Central memory CD8-positive, alpha-beta T cell (primary cell): ENCODE measurements at regions not wholly inside any gene's neighbourhood (a gene's known extent, or its start where the extent isn't known, plus 50 kb on each side); places are given as distances from the start of the nearest gene placed in this dataset.

Experiments
- ATAC-seq: fragments of 150-1000 bp; cut with Tn5 transposase; replicated peaks from 2 replicates; pipeline ENCODE4 v1.10.0; 2022; ENCODE audit warnings: mild to moderate bottlenecking, moderate FRiP score, moderate number of reproducible peaks; ENCODE audit not compliant: poor library complexity, severe bottlenecking; ENCODE audit errors: extremely low read depth
- DNase-seq, 2 donors: peaks; one replicate each; pipeline ENCODE4 v3.0.0; 2021; ENCODE audit warnings: low spot score in 2 of 2
- H3K27ac Mint-ChIP-seq: one replicate; pipeline ENCODE4 v1.8.0; 2022; ENCODE audit warnings: low read depth, mild to moderate bottlenecking, moderate library complexity, mixed read lengths
- H3K27me3 Mint-ChIP-seq: one replicate; pipeline ENCODE4 v1.8.0; 2022; ENCODE audit warnings: mixed read lengths
- H3K36me3 Mint-ChIP-seq: one replicate; pipeline ENCODE4 v1.8.0; 2022; ENCODE audit warnings: mild to moderate bottlenecking, moderate library complexity, mixed read lengths; ENCODE audit not compliant: insufficient read depth
- H3K4me1 Mint-ChIP-seq: one replicate; pipeline ENCODE4 v1.8.0; 2022; ENCODE audit warnings: mixed read lengths
- H3K4me3 Mint-ChIP-seq: one replicate; pipeline ENCODE4 v1.8.0; 2022; ENCODE audit warnings: mild to moderate bottlenecking, moderate library complexity, mixed read lengths
- H3K9me3 Mint-ChIP-seq: one replicate; pipeline ENCODE4 v1.8.0; 2022; ENCODE audit warnings: mixed read lengths

DNA sequence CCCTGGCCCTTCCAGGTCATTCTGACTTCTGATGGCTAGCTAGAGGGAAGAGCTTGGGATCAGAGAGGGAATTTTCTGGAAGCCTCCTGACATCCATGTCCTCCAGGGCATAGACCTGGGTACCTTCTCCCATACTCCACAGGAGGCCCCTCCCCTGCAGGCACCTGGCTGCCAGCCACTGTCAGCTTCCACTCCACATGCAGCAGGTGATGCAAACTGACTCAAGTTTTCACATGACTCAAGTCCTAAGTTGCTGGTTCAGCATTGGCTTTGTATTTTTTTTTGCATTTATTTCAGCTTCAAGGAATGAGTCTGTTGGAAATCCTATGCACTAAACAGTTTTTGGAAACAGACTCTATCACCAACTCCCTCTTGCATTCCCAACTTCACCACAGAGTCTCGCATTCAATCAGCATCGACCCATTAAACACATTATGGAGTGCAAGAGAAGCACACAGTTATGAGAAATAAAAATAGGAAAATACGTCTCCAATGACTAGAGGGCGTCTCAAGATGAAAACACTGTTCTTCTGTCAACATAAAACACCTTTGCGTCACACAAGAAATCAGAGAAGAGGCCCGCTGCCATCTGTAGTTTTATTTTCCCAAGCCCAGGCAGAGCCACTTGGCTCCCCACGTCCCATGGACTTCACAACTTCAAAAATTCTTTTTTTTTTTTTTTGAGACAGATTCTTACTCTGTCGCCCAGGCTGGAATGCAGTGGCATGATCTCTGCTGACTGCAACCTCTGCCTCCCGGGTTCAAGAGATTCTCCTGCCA is 362.6 kb upstream of the MGMT start:
- no peak for DNase-seq
- Mint-ChIP-seq H3K36me3 (no peaks in the 10 kb centered on the region), H3K4me1 (no peaks in the 10 kb centered on the region), H3K27me3 (peaks cover 39% of the 10 kb centered on the region), H3K9me3 (no peaks in the 10 kb centered on the region), H3K4me3 (no peak overlapping the region), H3K27ac (no peak overlapping the region)
- ATAC-seq = no peak

- no peaks in the 10 kb centered on the region for H3K4me1 Mint-ChIP-seq
- H3K36me3 Mint-ChIP-seq = no peaks in the 10 kb centered on the region
- DNase-seq = no peak
- no peak overlapping the region for H3K27ac Mint-ChIP-seq
- no peaks in the 10 kb centered on the region for H3K9me3 Mint-ChIP-seq
- H3K27me3 Mint-ChIP-seq = peaks cover 46% of the 10 kb centered on the region
- H3K4me3 Mint-ChIP-seq = no peak overlapping the region
- no peak for ATAC-seq
These were observed 361.8 kb upstream of the MGMT start for GRCh38 chr10:129105266-129105665.

- H3K27me3 Mint-ChIP-seq = peaks cover 50% of the 10 kb centered on the region
- no peak overlapping the region for H3K27ac Mint-ChIP-seq
- DNase-seq (no peak), ATAC-seq (no peak)
- H3K4me3 Mint-ChIP-seq = no peak overlapping the region
- no peaks in the 10 kb centered on the region for H3K36me3 Mint-ChIP-seq
- no peaks in the 10 kb centered on the region for H3K4me1 Mint-ChIP-seq
- H3K9me3 Mint-ChIP-seq = no peaks in the 10 kb centered on the region
These were observed 360.7 kb upstream of the MGMT start for GRCh38 chr10:129106314-129106713.

DNA sequence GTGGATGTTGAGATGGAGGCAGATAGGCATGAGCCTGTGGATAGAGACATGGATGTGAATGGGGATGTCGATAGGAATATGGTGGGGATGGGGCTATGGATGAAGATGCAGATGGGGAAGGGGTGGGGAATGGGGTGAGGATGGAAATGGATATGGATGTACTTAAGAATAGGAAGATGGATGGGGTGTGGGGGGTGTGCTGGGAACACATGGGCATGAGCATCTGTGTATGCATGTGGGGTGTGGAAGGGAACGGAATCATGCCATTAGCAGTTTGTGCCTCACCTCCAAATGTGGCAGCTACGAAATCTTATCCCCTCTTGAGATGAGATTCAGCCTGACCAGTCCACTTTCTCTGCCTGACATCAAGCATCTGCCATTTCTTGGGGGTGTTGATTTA is 359.5 kb upstream of the MGMT start:
- no peaks in the 10 kb centered on the region for H3K4me1 Mint-ChIP-seq
- no peaks in the 10 kb centered on the region for H3K36me3 Mint-ChIP-seq
- H3K4me3 Mint-ChIP-seq = no peak overlapping the region
- H3K27me3 Mint-ChIP-seq = peaks cover 50% of the 10 kb centered on the region
- H3K27ac Mint-ChIP-seq = no peak overlapping the region
- DNase-seq (no peak), ATAC-seq (no peak)
- H3K9me3 Mint-ChIP-seq = no peaks in the 10 kb centered on the region

DNA sequence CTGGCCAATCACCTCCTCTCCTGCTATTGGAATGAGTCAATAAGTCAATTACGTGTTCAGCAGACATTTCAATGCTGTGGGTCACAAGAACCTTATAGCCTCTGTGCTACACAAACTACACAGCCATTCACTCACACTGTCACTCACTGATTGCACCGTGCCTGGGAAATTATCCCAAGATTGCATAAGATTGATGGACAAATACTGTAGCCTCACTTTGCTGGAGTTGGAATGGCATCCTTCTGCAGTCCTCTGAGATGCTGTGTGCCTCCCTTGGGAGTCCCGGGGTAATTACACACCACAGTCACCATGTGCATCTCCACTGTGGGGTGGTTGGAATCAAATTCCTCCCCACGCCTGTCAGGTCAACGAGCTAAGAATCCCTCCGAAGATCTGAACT is 358.7 kb upstream of the MGMT start:
- Mint-ChIP-seq H3K27me3 (peaks cover 50% of the 10 kb centered on the region), H3K9me3 (no peaks in the 10 kb centered on the region), H3K4me1 (no peaks in the 10 kb centered on the region), H3K4me3 (no peak overlapping the region), H3K36me3 (peaks cover 2% of the 10 kb centered on the region), H3K27ac (no peak overlapping the region)
- no peak for ATAC-seq
- no peak for DNase-seq

DNA sequence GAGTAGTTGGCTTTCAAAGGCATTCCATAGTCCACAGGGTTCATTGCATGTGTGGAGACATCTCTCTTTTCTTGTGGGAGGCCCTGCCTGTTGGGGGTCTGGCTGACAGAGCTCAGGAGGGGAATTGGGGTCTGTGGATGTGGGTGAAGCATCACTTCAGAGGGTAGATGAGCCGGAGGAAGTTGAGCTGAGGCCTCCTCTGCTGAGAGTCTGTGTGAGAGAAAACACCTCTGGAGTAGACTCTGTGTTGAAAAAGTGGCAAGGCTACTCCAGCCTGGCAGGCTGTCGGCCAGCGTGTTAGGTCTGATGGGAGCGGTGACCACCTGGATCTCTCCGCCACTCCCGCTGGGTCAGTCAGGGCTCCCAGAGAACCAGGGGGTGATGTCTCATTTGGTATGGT is 358.0 kb upstream of the MGMT start:
- Mint-ChIP-seq H3K36me3 (peaks cover 2% of the 10 kb centered on the region), H3K9me3 (no peaks in the 10 kb centered on the region), H3K27ac (no peak overlapping the region), H3K4me1 (no peaks in the 10 kb centered on the region), H3K4me3 (no peak overlapping the region), H3K27me3 (peaks cover 50% of the 10 kb centered on the region)
- ATAC-seq = no peak
- no peak for DNase-seq

DNA sequence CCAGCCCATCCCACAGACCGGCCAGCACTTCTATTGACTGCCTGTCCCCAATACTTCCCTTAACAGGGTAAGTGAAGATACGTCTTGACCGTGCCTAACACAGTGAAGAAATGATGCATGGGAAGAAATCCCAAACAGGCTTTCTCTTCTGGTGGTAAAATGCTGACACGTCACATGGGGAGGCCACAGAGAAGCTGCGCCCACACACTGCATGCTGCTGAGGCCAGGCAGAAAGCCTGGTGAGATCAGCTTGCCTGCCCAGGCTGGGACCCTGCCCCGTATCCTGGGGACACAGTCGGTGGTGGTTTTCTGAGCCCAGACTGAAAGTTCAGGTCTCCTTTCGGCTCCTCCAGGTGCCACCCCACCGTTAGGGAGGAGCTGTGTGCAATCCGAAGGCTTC is 356.3 kb upstream of the MGMT start:
- Mint-ChIP-seq H3K27me3 (peaks cover 46% of the 10 kb centered on the region), H3K36me3 (peaks cover 2% of the 10 kb centered on the region)

DNA sequence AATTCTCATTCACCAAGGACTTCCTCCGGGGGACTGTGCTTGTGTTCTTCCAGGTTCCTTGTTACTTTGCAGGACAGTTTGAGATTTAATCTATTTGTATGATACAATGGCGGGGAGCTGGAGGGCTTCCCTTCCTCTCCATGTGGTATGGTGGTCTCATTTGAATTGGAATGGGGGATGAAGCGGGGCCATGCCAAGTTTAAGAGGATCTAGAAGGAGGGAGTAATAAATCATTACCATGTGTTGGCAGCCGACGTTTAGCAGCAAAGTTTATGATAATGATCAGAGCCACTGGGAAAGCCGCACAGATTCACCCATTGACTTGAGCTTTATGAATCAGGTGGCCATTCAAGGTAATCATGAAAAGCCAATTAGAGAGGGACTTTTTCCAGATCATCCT is 355.1 kb upstream of the MGMT start:
- H3K27me3 Mint-ChIP-seq = peaks cover 35% of the 10 kb centered on the region
- no peaks in the 10 kb centered on the region for H3K9me3 Mint-ChIP-seq
- no peak for ATAC-seq
- H3K36me3 Mint-ChIP-seq = peaks cover 2% of the 10 kb centered on the region
- H3K27ac Mint-ChIP-seq = no peak overlapping the region
- no peak overlapping the region for H3K4me3 Mint-ChIP-seq
- DNase-seq = no peak
- no peaks in the 10 kb centered on the region for H3K4me1 Mint-ChIP-seq

More for the DNA sequence above, 356.3 kb upstream of the MGMT start:
- no peak for ATAC-seq
- Mint-ChIP-seq H3K9me3 (no peaks in the 10 kb centered on the region), H3K4me1 (no peaks in the 10 kb centered on the region), H3K27ac (no peak overlapping the region), H3K4me3 (no peak overlapping the region)
- DNase-seq = no peak

DNA sequence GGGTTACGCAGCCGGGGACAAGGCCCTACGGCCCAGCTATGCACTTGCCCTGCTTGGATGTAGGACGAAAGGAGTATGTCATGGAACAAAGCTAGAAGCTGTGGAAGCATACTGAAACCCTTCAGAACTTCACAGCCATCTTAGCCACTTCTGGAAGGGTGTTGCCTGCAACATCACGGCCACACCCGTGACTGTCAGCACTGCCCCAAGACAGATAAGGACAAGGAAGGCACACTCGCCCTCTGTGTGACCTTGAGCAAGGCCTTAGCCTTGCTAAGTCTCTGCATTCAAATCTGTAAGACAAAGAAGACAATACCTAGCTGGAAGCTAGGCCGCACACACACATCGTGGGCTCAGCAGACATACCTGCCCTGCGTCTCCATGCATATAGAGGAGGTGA is 352.5 kb upstream of the MGMT start:
- DNase-seq = no peak
- H3K36me3 Mint-ChIP-seq = peaks cover 2% of the 10 kb centered on the region
- H3K27me3 Mint-ChIP-seq = peaks cover 10% of the 10 kb centered on the region
- no peak for ATAC-seq
- no peaks in the 10 kb centered on the region for H3K4me1 Mint-ChIP-seq
- H3K9me3 Mint-ChIP-seq = no peaks in the 10 kb centered on the region
- H3K27ac Mint-ChIP-seq = no peak overlapping the region
- no peak overlapping the region for H3K4me3 Mint-ChIP-seq

DNA sequence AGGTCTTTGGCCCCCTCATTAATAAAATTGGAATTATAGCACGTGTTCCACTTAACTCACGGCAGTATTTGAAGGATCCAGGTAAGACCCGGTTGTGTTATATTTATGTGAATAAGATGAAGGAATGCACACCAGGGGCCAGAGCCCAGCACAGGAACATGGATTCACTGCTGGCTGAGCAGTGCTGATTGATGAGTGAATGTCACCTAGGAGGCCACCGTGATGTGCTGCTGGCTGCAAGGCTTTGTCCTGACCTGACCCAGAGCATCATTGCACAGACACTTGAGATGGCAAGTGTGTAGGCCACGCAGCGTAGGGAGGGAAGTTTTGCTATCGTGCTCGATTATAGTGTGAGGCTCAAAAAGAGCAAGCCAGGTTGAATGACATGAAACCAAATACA is 350.7 kb upstream of the MGMT start:
- no peaks in the 10 kb centered on the region for H3K9me3 Mint-ChIP-seq
- ATAC-seq = no peak
- H3K4me1 Mint-ChIP-seq = no peaks in the 10 kb centered on the region
- no peaks in the 10 kb centered on the region for H3K27me3 Mint-ChIP-seq
- no peak for DNase-seq
- H3K27ac Mint-ChIP-seq = no peak overlapping the region
- peaks cover 2% of the 10 kb centered on the region for H3K36me3 Mint-ChIP-seq
- no peak overlapping the region for H3K4me3 Mint-ChIP-seq

- DNase-seq = no peak
- no peak overlapping the region for H3K27ac Mint-ChIP-seq
- no peaks in the 10 kb centered on the region for H3K36me3 Mint-ChIP-seq
- no peaks in the 10 kb centered on the region for H3K9me3 Mint-ChIP-seq
- H3K4me3 Mint-ChIP-seq = no peak overlapping the region
- no peaks in the 10 kb centered on the region for H3K4me1 Mint-ChIP-seq
- no peak for ATAC-seq
- H3K27me3 Mint-ChIP-seq = no peaks in the 10 kb centered on the region
These were observed 346.6 kb upstream of the MGMT start for GRCh38 chr10:129120441-129120840.

DNA sequence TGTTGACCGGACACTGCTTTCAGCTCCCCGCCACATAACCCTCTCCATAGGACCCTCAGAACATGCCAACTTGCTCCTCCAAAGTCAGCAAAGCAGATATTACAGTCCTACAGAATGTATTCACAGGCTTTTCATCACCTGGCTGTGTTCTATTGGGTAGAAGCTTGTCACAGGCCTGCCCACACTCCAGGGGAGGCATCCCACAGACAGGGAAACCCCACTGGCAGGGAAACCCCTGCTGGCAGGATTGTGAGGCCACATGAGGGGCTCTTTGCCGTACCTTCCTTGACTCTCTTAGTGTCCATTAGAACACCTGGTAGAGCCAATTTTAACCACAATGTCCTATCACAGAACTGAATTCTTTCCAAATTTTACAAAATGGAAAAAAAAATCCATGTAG is 344.2 kb upstream of the MGMT start:
- DNase-seq (no peak), ATAC-seq (no peak)
- Mint-ChIP-seq H3K36me3 (no peaks in the 10 kb centered on the region), H3K4me1 (no peaks in the 10 kb centered on the region), H3K9me3 (no peaks in the 10 kb centered on the region), H3K4me3 (no peak overlapping the region), H3K27ac (no peak overlapping the region), H3K27me3 (no peaks in the 10 kb centered on the region)

DNA sequence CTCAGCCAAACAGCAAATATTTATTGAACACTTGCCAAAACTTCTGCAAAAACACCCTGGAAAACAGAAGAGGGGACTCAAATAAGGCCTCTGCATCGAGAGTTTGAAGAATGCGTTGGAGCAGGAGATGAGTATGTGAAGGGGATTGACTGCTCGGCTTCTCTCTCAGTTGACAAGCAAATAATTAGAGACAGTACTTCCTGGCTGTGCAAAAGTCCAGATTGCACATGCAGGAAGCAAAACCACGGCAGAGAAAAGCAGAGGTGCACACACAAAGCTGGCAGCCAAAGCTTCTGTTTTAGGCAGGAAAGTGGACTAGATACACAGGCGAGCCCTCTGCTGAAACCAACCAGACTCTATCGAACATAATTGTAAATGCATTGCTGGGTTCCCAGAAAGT is 343.6 kb upstream of the MGMT start:
- ATAC-seq = no peak
- Mint-ChIP-seq H3K36me3 (no peaks in the 10 kb centered on the region), H3K27me3 (no peaks in the 10 kb centered on the region), H3K9me3 (no peaks in the 10 kb centered on the region), H3K27ac (no peak overlapping the region), H3K4me3 (no peak overlapping the region), H3K4me1 (no peaks in the 10 kb centered on the region)
- no peak for DNase-seq
